ENCODE measurements at regions not wholly inside any gene's neighbourhood (a gene's known extent, or its start where the extent isn't known, plus 50 kb on each side); places are given as distances from the start of the nearest gene placed in this dataset.
A peak's percentile ranks its signal among the peaks of the same experiment; 100 is the strongest.
"Not testable (repeated sequence)": the region's sequence is repeated elsewhere in the genome, so short reads cannot be mapped to it uniquely, and the experiment has no call there.

DNA sequence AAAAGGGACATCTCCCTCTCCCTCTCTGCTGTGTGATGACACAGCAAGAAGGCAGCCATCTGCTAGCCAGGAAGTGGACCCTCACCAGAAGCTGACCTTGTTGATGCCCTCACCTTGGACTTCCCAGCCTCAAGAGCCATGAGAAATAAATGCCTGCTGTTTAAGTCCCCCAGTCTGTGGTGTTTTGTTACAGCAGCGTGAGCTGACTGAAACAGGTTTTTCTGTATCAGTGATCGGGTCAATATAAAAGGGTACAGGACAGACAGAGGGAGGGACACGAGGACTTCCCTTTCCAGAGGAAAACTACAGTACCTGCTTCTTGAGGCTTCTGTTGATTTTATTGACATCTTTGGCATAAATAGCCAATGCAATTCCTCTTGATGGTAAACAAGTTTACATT is 510.3 kb upstream of the CHAC2 start:
- FAIRE-seq: no peak

GRCh38 chr2:53253244-53253643 is 514.4 kb upstream of the CHAC2 start:
- no peak for FAIRE-seq

DNA sequence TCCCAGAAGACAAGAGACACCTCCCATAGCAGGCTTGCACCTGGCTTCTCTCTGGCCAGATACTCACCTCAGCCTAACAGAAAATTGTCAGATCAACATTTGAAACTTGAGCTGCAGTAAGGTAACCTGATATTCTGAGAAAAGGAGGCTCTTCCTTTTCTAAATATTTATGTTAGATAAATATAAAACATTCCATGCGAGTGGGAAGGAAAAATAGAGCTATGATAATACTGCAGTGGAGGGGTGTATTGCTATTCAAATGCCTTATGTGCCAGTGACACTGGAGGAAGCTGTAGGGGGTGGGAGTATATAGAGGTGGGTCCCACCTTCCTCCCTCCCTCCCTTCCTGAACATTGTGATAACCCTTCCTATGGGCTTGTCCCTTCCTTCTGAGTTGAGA is 515.5 kb upstream of the CHAC2 start:
- no peak for FAIRE-seq

DNA sequence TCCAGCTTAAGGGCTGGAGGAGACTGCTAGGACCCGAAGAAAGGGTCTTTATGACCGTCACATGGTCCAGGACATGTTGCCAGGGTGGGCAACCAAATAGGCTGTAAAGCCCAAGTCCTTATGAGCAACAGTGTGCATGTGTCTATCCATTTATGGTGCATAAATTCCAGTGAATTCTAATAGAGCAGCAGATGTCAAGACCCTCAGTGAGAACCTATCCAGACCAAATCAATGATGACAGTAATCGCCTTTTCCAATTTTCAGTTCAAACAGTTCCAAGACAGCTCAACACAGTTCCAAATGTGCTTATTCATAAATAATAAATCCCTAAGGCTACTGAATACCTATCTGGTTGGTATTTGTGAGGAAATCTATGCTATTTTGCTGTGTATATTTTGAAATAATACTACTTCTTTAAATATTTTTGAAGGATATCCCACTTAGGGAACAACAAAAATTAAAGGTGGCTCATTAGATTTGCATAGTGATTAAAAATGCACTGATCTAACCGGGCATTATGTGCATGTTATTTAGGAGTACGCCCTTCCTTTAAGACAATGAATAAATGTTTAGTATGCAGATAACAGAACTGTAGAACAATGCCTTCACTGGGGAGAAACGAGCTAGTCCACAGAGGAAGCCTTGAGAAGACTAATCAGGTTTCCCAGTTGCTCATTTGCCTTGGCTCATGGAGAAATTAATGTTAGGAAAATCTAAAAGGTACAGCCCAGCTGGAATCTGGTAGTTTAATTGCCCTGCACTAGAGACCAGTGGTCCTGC is 519.5 kb upstream of the CHAC2 start:
- no peak for FAIRE-seq

GRCh38 chr2:53243430-53243829 is 524.2 kb upstream of the CHAC2 start:
- FAIRE-seq: no peak

GRCh38 chr2:53242090-53242489 is 525.5 kb upstream of the CHAC2 start:
- no peak for FAIRE-seq

DNA sequence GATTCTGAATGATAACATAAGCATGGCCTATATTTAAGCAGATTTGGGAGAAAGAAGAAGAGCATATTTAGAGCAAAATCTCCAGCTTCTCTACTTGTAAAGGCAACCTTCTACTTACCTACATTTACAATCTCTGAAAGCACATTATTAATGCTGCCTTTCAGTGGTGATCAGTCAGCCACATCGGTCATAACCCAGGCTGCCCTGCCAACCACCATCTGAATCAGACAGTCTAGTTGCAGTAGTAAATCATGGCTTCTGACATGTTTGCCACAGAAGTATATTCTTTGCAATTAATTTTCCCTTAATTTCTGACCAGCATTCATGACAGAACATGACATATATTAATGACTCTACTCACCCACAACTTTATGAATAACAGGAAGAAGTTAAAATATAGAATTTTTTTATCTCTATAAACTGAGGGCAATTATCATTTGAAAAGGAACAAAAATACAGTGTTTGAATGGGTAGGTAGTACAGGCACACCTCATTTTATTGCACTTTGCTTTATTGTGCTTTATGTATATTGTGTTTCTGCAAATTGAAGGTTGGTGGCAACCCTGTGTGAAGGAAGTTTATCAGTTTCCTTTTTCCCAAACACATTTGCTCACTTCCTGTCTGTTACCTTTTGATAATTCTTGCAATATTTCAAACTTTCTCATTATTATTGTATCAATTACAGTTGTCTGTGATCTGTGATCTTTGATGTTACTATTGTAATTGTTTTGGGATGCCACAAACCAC is 531.6 kb upstream of the CHAC2 start:
- FAIRE-seq: peak; percentile 84

GRCh38 chr2:53234548-53234903 is 533.1 kb upstream of the CHAC2 start:
- FAIRE-seq: no peak

- FAIRE-seq: no peak
Measured at GRCh38 chr2:53233759-53234547, 533.7 kb upstream of the CHAC2 start.

GRCh38 chr2:53231908-53232307 is 535.7 kb upstream of the CHAC2 start:
- no peak for FAIRE-seq

DNA sequence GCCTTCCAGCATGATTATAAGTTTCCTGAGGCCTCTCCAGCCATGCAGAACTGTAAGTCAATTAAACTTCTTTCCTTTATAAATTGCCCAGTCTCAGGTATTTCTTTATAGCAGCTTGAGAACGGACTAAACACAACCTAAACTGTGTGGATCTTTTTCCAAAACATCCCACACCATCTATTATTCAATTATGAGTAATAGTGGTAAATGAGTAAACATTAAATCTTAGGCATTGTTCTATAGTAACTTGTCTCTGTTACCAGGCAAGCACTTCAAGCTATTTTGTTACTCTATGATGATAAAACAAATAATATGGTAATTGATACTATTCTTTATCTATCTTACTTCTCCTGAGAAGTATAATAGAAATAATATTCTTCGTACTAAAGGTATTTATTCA is 536.9 kb upstream of the CHAC2 start:
- FAIRE-seq: peak; percentile 38

DNA sequence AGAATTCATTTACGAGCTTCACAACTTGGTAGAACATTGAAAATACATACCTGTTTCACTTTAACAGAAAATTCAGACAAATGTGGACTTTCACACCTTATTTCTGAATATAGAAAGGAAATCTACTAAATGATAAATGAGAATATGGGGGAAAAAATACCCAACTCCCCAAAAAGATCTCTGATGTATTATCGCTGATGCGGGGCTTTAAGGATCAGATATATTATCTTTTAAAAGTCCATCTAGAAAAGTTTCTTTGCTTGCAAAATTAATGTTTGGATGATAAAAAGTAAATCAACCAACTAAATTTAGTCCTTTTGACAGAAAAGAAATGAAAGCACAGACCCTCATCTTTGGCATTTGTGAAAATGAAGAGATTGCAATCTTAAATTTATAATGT is 540.1 kb upstream of the CHAC2 start:
- no peak for FAIRE-seq

- FAIRE-seq: no peak
Measured at GRCh38 chr2:53220969-53221368, 546.6 kb upstream of the CHAC2 start.

- FAIRE-seq: no peak
Measured at GRCh38 chr2:53217250-53217649, 550.4 kb upstream of the CHAC2 start.

DNA sequence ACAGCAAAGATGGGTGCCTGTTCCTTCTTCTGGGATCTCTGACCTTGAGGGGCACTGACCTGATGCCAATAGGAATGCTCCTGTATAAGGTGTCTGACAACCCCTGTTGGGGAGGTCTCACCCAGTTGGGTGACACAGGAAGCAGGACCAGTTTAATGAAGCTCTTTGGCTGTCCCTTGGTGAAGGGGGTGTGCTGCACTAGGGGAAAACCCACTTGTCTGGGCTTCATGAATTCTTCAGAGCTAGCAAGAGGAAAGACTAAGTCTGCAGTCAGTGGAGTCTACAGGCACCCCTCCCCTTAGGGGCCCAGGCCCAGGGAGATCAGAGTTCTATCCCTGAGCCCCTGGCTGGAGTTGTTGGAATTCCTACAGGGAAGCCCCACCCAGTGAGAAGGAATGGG is 550.8 kb upstream of the CHAC2 start:
- FAIRE-seq: no peak

DNA sequence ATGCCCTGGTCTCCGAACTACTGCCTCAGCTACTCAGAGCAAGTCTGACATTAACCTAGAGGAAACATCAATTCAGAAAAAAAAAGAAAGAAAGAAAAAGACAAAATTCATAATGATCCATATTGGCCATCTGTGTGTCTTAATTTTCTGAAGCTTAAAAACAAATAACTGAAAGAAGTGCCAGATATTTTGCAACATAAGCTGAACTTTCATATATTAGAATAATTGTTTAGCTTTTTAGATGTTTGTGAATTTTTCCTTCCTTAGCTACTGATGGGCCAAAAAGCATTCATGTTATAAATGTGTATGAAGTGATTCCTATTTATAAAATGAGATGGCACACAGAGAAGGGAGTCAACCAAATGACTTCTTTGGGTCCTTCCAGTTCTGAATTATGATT is 555.0 kb upstream of the CHAC2 start:
- FAIRE-seq: no peak

GRCh38 chr2:53211201-53211774 is 556.3 kb upstream of the CHAC2 start:
- FAIRE-seq: no peak

DNA sequence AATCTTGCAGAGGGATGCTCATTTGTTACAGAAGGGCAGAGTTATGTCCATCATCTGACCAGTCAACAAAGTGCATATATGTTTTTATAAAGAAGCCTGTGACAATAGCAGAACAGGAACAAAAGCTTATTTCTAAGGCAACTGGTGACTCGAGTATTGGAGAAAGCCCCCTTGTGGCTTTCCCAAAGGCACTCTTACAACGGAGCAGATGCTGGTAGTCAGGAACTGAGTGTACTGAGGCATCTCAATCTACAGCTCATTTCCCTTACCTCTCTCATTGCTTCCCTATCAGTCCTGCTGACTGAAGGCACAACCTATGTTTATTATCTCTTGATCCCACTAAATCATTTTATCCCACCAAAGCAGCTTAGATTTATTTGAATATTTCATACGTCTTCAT is 557.1 kb upstream of the CHAC2 start:
- FAIRE-seq: no peak

DNA sequence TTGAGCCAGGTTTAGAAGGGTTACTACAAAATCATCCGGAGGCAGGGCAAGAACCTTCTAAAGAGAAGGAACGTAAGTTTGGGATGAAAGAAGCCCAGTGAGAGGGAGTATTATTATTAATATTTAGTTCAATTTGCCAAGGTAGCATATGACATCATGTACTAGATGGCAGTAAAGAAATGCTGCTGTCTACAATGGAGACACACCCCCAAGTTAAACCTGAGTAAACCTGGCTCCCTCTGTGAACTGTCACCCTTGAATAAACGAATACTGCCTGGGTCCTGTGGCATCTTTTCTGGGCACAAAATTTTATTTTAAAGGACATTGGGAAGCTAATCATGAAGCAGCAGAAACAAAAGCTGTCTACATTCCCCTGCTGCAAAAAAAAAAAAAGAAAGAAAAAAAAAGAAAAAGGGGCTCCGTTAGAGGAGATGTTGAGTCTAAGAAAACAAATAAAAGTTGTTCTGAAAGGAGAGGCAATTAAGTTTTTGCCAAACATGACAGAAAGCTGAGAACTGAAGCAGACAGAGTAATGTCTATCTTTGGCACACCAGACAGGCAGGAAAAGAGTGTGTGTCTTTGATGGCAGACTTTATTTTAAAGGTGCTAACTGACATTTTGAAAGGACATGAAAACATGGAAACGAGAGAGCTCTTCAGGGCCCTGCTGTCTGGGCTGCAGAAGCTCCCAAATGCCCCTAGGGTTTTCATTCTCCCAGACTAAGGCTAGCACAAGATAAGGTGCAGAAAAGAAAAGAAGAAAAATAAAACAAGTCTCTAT is 557.7 kb upstream of the CHAC2 start:
- FAIRE-seq: no peak

DNA sequence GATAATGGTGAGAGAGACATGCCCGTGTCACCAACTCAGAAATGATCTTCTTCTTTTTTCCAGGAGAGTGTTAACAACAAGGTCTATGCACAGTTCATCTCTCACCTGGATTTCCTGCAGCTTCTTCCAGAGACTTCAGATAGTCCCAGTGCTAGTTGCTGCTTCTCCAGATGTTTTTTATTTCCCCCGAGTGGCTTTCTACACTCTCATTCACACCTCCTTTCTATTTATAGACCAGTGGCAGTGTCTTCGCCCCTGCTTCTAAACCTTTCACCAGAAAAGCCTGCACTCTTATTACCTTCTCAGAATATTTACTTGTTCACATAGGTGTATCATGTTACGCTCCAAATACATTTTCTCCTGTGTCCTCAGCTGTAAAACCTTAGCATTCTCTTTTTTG is 558.8 kb upstream of the CHAC2 start:
- FAIRE-seq: no peak

GRCh38 chr2:53206226-53206625 is 561.4 kb upstream of the CHAC2 start:
- FAIRE-seq: not testable (repeated sequence)

DNA sequence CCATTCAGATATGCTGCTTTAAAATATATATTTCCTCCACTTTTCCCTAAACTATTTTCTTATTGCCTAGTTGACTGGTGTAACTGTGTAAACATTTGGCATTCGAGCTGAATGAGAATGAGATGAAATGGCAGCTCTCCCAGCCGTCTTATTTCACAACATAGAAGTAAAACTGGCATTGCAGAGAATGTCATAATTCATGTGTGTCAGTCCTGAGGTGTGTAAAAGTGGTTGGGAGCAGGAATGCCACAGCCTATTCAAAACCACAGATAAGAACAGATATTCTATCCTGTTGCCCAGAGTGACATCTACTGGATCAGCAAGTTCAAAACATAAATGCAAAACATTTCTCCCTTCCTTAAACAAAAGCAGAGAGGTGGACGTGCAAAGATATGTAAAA is 565.5 kb upstream of the CHAC2 start:
- FAIRE-seq: no peak

- no peak for FAIRE-seq
Measured at GRCh38 chr2:53200072-53200471, 567.5 kb upstream of the CHAC2 start.
